ENCODE measurements at regions not wholly inside any gene's neighbourhood (a gene's known extent, or its start where the extent isn't known, plus 50 kb on each side); places are given as distances from the start of the nearest gene placed in this dataset.

DNA sequence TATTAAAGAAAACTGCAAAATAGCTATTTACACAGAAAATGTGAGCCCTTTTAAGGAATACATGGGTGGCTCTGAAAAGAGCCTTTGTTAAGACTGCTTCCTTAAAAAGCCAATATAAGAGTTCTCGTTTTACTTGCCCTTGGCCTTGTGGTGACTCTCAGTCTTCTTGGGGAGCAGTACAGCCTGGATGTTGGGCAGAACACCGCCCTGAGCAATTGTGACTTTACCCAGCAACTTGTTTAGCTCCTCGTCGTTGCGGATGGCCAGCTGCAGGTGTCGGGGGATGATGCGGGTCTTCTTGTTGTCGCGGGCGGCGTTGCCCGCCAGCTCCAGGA is 111.5 kb downstream of the HFE start:
- no peak for DNase-seq

GRCh38 chr6:26199057-26199772 is 112.0 kb downstream of the HFE start:
- peak; percentile 70 to 93 for DNase-seq

DNA sequence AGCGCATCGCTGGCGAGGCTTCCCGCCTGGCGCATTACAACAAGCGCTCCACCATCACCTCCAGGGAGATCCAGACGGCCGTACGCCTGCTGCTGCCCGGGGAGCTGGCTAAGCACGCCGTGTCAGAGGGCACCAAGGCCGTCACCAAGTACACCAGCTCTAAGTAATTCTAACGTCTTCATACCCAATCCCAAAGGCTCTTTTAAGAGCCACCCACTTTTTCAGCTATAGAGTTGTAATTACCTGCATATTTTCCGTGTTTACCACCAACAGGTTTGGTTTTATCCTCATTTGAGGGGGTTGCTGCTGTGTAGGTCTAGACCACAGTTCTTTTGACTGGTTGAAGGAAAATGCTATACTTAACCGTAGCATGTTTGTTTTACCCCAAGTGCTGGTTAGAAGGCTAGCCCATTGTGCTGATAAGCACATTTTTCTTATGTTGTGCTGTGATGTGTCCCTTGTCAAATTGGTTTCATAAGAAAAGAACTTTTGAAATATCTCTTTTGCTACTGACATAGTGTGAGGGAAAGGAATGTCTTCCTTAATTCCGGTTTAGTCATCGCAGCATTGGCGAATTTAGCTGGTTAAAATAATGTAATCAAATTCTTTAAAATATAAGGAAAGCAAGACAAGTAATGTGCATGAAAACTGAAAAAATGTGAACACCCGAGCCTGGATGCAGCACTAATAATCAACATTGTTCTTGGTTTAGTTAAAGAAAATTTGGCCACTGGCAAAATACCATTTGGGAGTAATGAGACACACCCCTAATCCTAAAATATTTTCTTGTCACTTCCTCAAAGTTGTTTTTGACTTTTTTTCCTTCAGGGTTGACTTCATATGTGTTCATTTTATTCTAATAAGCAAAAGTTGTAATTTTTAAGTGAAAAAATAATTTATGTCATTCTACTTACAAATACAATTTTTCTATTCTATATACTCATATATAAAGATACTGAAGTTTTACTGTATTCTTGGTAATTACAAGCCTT is 112.8 kb downstream of the HFE start:
- DNase-seq: no peak

- DNase-seq: no peak
Measured at GRCh38 chr6:26200918-26201721, 113.9 kb downstream of the HFE start.

- DNase-seq: no peak
Measured at GRCh38 chr6:26202201-26202611, 115.0 kb downstream of the HFE start.

DNA sequence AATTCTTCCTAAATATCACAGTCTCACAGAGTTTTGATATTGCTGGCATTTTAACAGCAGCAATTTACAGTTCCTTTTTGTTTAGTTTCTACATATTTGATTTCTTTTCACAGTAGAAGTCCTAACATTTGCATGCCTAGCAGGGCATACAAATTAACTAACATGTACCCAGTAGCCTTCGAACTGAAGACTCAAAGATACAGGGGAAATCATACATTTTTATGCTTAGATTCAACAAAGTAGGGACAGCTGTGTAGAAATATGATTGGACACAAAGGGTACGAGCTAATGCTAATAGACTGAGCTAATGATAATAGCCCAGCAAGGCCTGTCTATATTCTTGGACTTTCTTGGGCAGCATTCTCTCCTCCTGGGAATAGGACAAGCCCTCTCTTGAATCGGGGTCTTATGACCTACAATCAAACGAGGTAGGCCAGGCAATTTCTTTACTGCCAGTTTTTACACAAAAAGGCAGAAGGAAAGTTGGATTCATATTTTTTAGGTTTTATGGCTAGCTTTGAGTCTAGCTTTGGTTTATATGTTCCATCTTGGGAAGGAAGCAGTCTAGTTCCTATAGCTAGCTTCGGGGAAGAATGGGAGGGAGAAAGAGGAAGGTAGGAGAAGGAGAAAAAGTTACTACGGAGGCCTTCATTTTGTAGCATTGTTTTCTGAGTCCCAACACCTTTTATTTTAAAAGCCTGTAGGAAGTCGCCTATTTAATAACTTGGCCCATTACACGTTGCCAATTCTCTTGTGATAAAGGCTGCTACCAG is 115.8 kb downstream of the HFE start:
- no peak for DNase-seq

DNA sequence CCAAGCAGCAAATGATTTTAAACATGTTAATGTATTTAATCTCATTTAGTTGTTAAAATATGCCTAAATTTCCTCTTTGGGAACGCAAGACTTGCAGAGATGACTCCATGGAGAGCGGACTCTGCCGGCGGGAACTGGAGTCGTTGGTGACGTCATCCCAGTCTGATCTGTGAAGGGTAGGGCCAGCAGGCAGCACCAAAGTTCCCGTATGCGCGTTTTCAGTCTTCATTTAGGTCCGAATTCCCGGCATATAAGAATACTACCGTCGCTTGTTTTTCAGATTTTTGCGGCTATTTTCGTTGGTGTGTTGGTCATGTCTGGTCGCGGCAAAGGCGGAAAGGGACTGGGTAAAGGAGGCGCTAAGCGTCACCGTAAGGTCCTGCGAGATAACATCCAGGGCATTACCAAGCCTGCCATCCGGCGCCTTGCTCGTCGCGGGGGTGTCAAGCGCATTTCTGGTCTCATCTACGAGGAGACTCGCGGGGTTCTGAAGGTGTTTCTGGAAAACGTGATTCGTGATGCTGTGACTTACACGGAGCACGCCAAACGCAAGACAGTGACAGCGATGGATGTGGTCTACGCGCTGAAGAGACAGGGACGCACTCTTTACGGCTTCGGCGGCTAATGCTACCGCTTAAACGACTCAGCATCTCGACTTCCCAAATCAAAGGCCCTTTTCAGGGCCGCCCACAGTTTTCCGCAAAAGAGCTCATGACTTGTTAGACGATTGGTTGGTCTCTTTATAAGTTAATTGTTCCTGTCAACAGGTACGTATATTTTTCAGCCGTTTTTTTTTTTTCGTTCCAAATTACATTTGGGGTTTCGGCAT is 117.3 kb downstream of the HFE start:
- DNase-seq: peak; percentile 67 to 95

GRCh38 chr6:26205161-26205624 is 118.0 kb downstream of the HFE start:
- peak; percentile 48 to 61 for DNase-seq

GRCh38 chr6:26205625-26206574 is 118.7 kb downstream of the HFE start:
- peak in 1 of 2 donors; percentile 97 for DNase-seq

DNA sequence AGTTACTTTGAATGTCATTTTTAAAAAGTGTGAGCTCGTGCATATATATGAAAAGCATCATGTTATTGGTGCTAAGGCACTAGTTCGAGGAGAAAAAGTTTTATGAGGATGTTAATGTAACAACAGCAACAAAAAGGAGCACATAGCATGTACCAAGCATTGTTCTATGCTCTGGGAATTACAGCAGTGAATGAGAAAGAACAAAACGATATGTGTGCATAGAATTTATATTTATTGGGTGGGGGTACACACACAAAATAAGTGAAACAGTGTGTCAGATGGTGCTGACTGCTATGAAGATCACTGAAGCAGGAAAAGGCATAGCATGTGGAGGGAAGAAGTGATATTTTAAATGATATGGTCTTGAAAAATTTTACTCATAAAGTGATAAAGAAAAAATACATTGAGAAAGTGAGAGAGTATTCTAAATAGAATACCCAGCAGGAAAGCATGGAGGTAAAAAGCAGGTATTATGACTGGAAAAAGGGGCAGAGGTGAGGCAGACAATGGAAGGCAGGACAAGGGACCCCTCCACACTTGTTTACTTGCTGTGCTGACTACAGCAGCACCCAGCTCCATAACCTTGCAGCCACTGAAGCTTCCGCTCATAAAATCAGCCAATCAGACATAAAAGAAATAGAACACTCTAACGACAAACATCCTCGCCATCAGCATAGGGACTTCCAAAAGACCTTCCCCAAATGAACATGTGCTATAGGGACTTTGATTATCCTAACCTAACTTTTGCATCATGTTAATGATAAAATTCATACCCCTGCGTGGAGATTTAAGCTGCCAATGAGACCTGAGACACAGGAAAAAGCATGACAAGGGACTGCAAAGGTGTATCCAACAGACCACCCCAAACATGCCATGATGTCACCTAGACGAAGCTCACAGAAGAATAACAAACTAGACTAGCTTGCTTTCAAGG is 119.9 kb downstream of the HFE start:
- DNase-seq: no peak

GRCh38 chr6:26211963-26212362 is 124.7 kb downstream of the HFE start:
- no peak for DNase-seq

- DNase-seq: no peak
Measured at GRCh38 chr6:26213334-26214075, 126.3 kb downstream of the HFE start.

GRCh38 chr6:26214803-26215584 is 127.8 kb downstream of the HFE start:
- no peak for DNase-seq

DNA sequence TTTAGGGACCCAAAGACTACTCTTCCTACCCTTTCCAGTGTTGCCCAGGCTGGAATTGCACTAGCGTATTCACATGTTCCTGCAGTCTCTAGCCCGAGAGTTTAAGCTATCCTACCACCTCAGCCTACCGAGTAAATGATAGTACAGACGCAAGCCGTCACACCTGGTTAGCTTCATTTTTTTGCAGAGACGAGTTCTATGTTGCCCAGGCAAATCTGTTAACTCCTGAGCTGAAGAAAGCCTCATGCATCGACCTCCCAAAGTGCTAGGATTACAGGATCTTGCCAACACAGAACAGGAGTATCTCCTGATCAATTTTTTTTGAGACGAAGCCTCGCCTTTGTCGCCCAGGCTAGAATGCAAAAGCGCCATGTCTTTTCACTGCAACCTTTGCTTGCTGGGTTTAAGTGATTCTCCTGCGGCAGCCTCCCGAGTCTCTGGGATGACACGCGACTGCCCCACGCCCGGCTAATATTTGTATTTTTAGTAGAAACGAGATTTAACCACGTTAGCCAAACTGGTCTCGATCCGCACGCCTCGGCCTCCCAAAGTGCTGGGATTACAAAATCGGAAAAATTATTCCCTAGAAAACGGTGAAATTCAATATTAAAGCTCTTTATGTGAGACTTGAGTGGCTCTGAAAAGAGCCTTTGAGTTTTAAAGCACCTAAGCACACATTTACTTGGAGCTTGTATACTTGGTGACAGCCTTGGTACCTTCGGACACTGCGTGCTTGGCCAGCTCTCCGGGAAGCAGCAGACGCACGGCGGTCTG is 128.5 kb downstream of the HFE start:
- DNase-seq: no peak

- peak; percentile 57 to 97 for DNase-seq
Measured at GRCh38 chr6:26216359-26216885, 129.2 kb downstream of the HFE start.
